CD4-positive, alpha-beta memory T cell (primary cell): ENCODE measurements at regions not wholly inside any gene's neighbourhood (a gene's known extent, or its start where the extent isn't known, plus 50 kb on each side); places are given as distances from the start of the nearest gene placed in this dataset.

Experiments used
- CTCF ChIA-PET: fragments of 350-600 bp; sonication (Branson Sonifier 250); formaldehyde crosslinking; loops from one replicate; lab custom pipeline; 2021; ENCODE audit warnings: inconsistent platforms; ENCODE audit not compliant: partially characterized antibody; lab: Charles Lee
- POLR2A ChIA-PET: fragments of 350-600 bp; sonication (Branson Sonifier 250); formaldehyde crosslinking; loops from one replicate; lab custom pipeline; 2021; ENCODE audit not compliant: partially characterized antibody; lab: Charles Lee
- DNase-seq, 5 donors: peaks; one replicate each; pipeline versions ENCODE4 v3.0.0 to v3.0.0-alpha.2; 2020 to 2022; ENCODE audit warnings: mixed read lengths in 1 of 5
- H3K27ac ChIP-seq: one replicate; pipeline ENCODE4 v1.7.0; 2013; ENCODE audit warnings: low read depth, low read length
- H3K27me3 ChIP-seq: 2 replicates; pipeline ENCODE4 v1.7.0; 2013; ENCODE audit warnings: mild to moderate bottlenecking, low read length, moderate library complexity; ENCODE audit not compliant: insufficient read depth
- H3K36me3 ChIP-seq: 2 replicates; pipeline ENCODE4 v1.7.0; 2013; ENCODE audit warnings: mild to moderate bottlenecking, low read length, moderate library complexity; ENCODE audit not compliant: insufficient read depth
- H3K4me1 ChIP-seq: 2 replicates; pipeline ENCODE4 v1.7.0; 2013; ENCODE audit warnings: mild to moderate bottlenecking, low read length, moderate library complexity; ENCODE audit not compliant: insufficient read depth
- H3K4me3 ChIP-seq, 2 donors: one replicate each; pipeline ENCODE4 v1.7.0; 2013; ENCODE audit warnings: low read length in 2 of 2, mild to moderate bottlenecking in 1 of 2
- H3K9me3 ChIP-seq, 2 donors: one replicate each; pipeline ENCODE4 v1.7.0; 2013; ENCODE audit warnings: low read length in 2 of 2, control low read depth in 1 of 2; ENCODE audit not compliant: control insufficient read depth in 1 of 2
- H3K27ac Mint-ChIP-seq, 7 donors: one replicate each; pipeline ENCODE4 v1.8.0; 2020 to 2021; ENCODE audit warnings: mixed read lengths in 7 of 7, mild to moderate bottlenecking in 6 of 7, inconsistent platforms in 3 of 7, moderate library complexity in 3 of 7
- H3K27me3 Mint-ChIP-seq, 2 donors: one replicate each; pipeline ENCODE4 v1.8.0; 2020 to 2021; ENCODE audit warnings: mixed read lengths in 2 of 2
- H3K36me3 Mint-ChIP-seq, 2 donors: one replicate each; pipeline ENCODE4 v1.8.0; 2020 to 2021; ENCODE audit warnings: mixed read lengths in 2 of 2, inconsistent platforms in 1 of 2, mild to moderate bottlenecking in 1 of 2
- H3K4me1 Mint-ChIP-seq, 4 donors: one replicate each; pipeline ENCODE4 v1.8.0; 2020 to 2021; ENCODE audit warnings: mixed read lengths in 4 of 4, mild to moderate bottlenecking in 1 of 4
- H3K4me3 Mint-ChIP-seq, 8 donors: one replicate each; pipeline ENCODE4 v1.8.0; 2020 to 2021; ENCODE audit warnings: mixed read lengths in 8 of 8, mild to moderate bottlenecking in 7 of 8, moderate library complexity in 6 of 8, inconsistent platforms in 3 of 8
- H3K9me3 Mint-ChIP-seq, 8 donors: one replicate each; pipeline ENCODE4 v1.8.0; 2020 to 2021; ENCODE audit warnings: mixed read lengths in 8 of 8, mild to moderate bottlenecking in 5 of 8, inconsistent platforms in 3 of 8, moderate library complexity in 1 of 8
- intact Hi-C: fragments of 100-400 bp; cut with micrococcal nuclease; formaldehyde crosslinking; loops from one replicate; pipeline ENCODE4 v1.15.1; 2023

GRCh38 chr12:109648521-109648920, 65.1 kb upstream of the FAM222A start:
- POLR2A ChIA-PET: no interaction called here
- H3K4me1 ChIP-seq: no peaks in the 10 kb centered on the region
- intact Hi-C loops: no loop called here

GRCh38 chr12:109650808-109651207, 62.8 kb upstream of the FAM222A start:
- Mint-ChIP-seq H3K4me1 (no peaks in the 10 kb centered on the region), H3K27ac (no peak overlapping the region), H3K9me3 (no peaks in the 10 kb centered on the region), H3K36me3 (no peaks in the 10 kb centered on the region), H3K4me3 (no peak overlapping the region), H3K27me3 (peaks cover 6 to 26% of the 10 kb centered on the region in 2 donors)
- DNase-seq: no peak
- no peak overlapping the region for H3K4me3 ChIP-seq
- intact Hi-C loops: no loop called here
- no peak overlapping the region for H3K27ac ChIP-seq
- no peaks in the 10 kb centered on the region for H3K4me1 ChIP-seq
- ChIA-PET POLR2A (no interaction called here), CTCF (no interaction called here)
- no peaks in the 10 kb centered on the region for H3K9me3 ChIP-seq
- no peaks in the 10 kb centered on the region for H3K36me3 ChIP-seq
- H3K27me3 ChIP-seq: peaks cover 4% of the 10 kb centered on the region

More at GRCh38 chr12:109648521-109648920, 65.1 kb upstream of the FAM222A start:
- no peak overlapping the region for H3K4me3 Mint-ChIP-seq
- H3K27ac ChIP-seq: no peak overlapping the region
- no peak overlapping the region for H3K4me3 ChIP-seq
- no peaks in the 10 kb centered on the region for H3K9me3 Mint-ChIP-seq
- no peak overlapping the region for H3K27ac Mint-ChIP-seq
- H3K27me3 Mint-ChIP-seq: peaks cover 9 to 31% of the 10 kb centered on the region in 2 donors
- DNase-seq: no peak
- H3K4me1 Mint-ChIP-seq: no peaks in the 10 kb centered on the region
- no peaks in the 10 kb centered on the region for H3K36me3 ChIP-seq
- CTCF ChIA-PET: interaction anchor here (1.0 kb wide), 1 partner anchor 125 kb away, joined by 3 read pairs; no protein-coding TSS in a partner anchor
- peaks cover 4% of the 10 kb centered on the region for H3K27me3 ChIP-seq
- no peaks in the 10 kb centered on the region for H3K36me3 Mint-ChIP-seq
- H3K9me3 ChIP-seq: no peaks in the 10 kb centered on the region

- Histone ChIP-seq H3K36me3 (no peaks in the 10 kb centered on the region), H3K27ac (no peak overlapping the region), H3K4me1 (no peaks in the 10 kb centered on the region), H3K9me3 (no peaks in the 10 kb centered on the region), H3K27me3 (peaks cover 4% of the 10 kb centered on the region), H3K4me3 (no peak overlapping the region)
- Mint-ChIP-seq H3K9me3 (no peaks in the 10 kb centered on the region), H3K27me3 (peaks cover 6 to 18% of the 10 kb centered on the region in 2 donors), H3K27ac (no peak overlapping the region), H3K4me1 (no peaks in the 10 kb centered on the region), H3K4me3 (no peak overlapping the region), H3K36me3 (no peaks in the 10 kb centered on the region)
- CTCF ChIA-PET: no interaction called here
- POLR2A ChIA-PET: no interaction called here
- DNase-seq: no peak
- intact Hi-C loops: no loop called here
Observed at GRCh38 chr12:109651596-109651995, 62.0 kb upstream of the FAM222A start.

DNA sequence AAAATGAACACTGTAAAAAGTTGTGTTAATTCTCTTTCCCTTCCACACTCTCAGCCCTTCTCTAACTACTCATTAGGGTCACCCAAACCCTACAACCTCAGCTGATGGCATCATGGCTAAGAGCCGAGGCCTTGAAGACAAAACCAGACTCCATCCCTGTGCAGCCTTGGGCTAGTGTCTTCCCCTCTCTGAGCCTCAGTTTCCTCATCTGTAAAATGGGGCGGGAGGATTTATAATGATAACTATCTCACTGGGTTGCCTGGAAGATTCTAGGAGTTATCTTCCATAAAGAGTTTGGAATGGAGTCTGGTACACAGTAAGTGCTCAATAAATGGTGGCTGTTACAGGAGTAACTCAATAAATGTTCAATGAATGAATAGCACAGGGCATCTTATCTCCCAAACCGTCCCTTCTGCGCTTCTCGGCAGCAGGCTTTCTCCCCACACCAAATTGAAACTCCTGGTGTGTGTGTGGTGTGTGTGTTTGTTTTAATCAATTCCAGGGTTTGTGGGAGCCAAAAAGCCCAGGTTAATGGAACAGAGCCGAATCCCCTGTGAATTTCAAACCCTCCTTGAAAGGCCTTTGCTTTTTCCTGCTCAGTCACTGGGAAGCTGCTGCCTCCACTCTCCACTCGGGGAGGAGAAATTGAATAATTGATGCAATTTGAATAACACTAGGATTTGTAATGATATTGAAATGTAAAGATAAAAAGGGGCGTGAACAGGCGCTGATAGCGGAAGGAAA, 61.2 kb upstream of the FAM222A start:
- Mint-ChIP-seq H3K27ac (no peak overlapping the region), H3K4me3 (no peak overlapping the region), H3K9me3 (no peaks in the 10 kb centered on the region), H3K4me1 (no peaks in the 10 kb centered on the region), H3K36me3 (no peaks in the 10 kb centered on the region), H3K27me3 (peaks cover 8 to 13% of the 10 kb centered on the region in 2 donors)
- no peaks in the 10 kb centered on the region for H3K4me1 ChIP-seq
- POLR2A ChIA-PET: no interaction called here
- intact Hi-C loops: no loop called here
- CTCF ChIA-PET: no interaction called here
- H3K27me3 ChIP-seq: peaks cover 4% of the 10 kb centered on the region
- H3K36me3 ChIP-seq: no peaks in the 10 kb centered on the region
- no peak for DNase-seq
- H3K27ac ChIP-seq: no peak overlapping the region
- no peak overlapping the region for H3K4me3 ChIP-seq
- no peaks in the 10 kb centered on the region for H3K9me3 ChIP-seq

DNA sequence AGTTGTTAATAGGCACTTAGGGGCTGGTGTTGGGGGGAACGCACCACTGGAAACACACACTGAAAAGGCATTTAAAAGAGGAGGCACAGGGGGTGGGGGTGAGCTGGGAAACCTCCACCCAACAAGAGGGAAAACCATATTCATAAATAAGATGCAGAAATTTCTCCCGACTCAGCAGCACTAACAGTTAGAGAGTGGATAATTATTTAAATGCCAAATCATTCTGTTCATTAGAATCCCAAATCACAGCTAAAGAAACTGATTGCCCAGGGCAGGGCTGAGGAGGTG, 60.7 kb upstream of the FAM222A start:
- no peak overlapping the region for H3K27ac Mint-ChIP-seq
- Histone ChIP-seq H3K36me3 (no peaks in the 10 kb centered on the region), H3K4me3 (no peak overlapping the region), H3K27me3 (peaks cover 4% of the 10 kb centered on the region), H3K9me3 (no peaks in the 10 kb centered on the region), H3K4me1 (no peaks in the 10 kb centered on the region), H3K27ac (no peak overlapping the region)
- no peak for DNase-seq
- no peaks in the 10 kb centered on the region for H3K4me1 Mint-ChIP-seq
- no peaks in the 10 kb centered on the region for H3K9me3 Mint-ChIP-seq
- no peak overlapping the region for H3K4me3 Mint-ChIP-seq
- CTCF ChIA-PET: no interaction called here
- H3K27me3 Mint-ChIP-seq: peaks cover 8 to 13% of the 10 kb centered on the region in 2 donors
- intact Hi-C loops: no loop called here
- POLR2A ChIA-PET: no interaction called here
- no peaks in the 10 kb centered on the region for H3K36me3 Mint-ChIP-seq

GRCh38 chr12:109653890-109654289, 59.7 kb upstream of the FAM222A start:
- H3K36me3 ChIP-seq: no peaks in the 10 kb centered on the region
- H3K4me3 Mint-ChIP-seq: no peak overlapping the region
- H3K36me3 Mint-ChIP-seq: no peaks in the 10 kb centered on the region
- no peak overlapping the region for H3K4me3 ChIP-seq
- ChIA-PET POLR2A (no interaction called here), CTCF (no interaction called here)
- H3K9me3 ChIP-seq: no peaks in the 10 kb centered on the region
- H3K27ac Mint-ChIP-seq: no peak overlapping the region
- H3K4me1 ChIP-seq: no peaks in the 10 kb centered on the region
- intact Hi-C loops: no loop called here
- DNase-seq: no peak
- no peaks in the 10 kb centered on the region for H3K9me3 Mint-ChIP-seq
- H3K27me3 Mint-ChIP-seq: peaks cover 4 to 13% of the 10 kb centered on the region in 2 donors
- no peaks in the 10 kb centered on the region for H3K4me1 Mint-ChIP-seq
- H3K27ac ChIP-seq: no peak overlapping the region
- peaks cover 4% of the 10 kb centered on the region for H3K27me3 ChIP-seq

GRCh38 chr12:109654357-109654756, 59.3 kb upstream of the FAM222A start:
- Histone ChIP-seq H3K4me3 (no peak overlapping the region), H3K4me1 (no peaks in the 10 kb centered on the region), H3K9me3 (no peaks in the 10 kb centered on the region), H3K27ac (no peak overlapping the region), H3K36me3 (no peaks in the 10 kb centered on the region), H3K27me3 (peaks cover 4% of the 10 kb centered on the region)
- Mint-ChIP-seq H3K4me3 (no peak overlapping the region), H3K27ac (no peak overlapping the region), H3K27me3 (peaks cover 4 to 13% of the 10 kb centered on the region in 2 donors), H3K9me3 (no peaks in the 10 kb centered on the region), H3K4me1 (no peaks in the 10 kb centered on the region), H3K36me3 (no peaks in the 10 kb centered on the region)
- POLR2A ChIA-PET: no interaction called here
- DNase-seq: no peak
- intact Hi-C loops: no loop called here
- CTCF ChIA-PET: no interaction called here
